ENCODE measurements at regions not wholly inside any gene's neighbourhood (a gene's known extent, or its start where the extent isn't known, plus 50 kb on each side); places are given as distances from the start of the nearest gene placed in this dataset.
"Not testable (repeated sequence)": the region's sequence is repeated elsewhere in the genome, so short reads cannot be mapped to it uniquely, and the experiment has no call there.

- DNase-seq: no peak
- H3K9me3 Mint-ChIP-seq: peaks cover 30% of the 10 kb centered on the region
- no peaks in the 10 kb centered on the region for H3K4me1 Mint-ChIP-seq
- TF ChIP-seq CTCF (IDR thresholded peaks at IDR 0.05): no peak
- no peak overlapping the region for H3K27ac Mint-ChIP-seq
- H3K27me3 Mint-ChIP-seq (ENCODE audit: low read depth, poor library complexity): peaks cover 5% of the 10 kb centered on the region
- no peaks in the 10 kb centered on the region for H3K36me3 Mint-ChIP-seq (ENCODE audit: low read depth)
- H3K4me3 Mint-ChIP-seq: no peak overlapping the region
Measured at GRCh38 chrX:83588409-83588808, 80.3 kb downstream of the POU3F4 start.

- no peaks in the 10 kb centered on the region for H3K4me1 Mint-ChIP-seq
- TF ChIP-seq CTCF (IDR thresholded peaks at IDR 0.05): no peak
- peaks cover 2% of the 10 kb centered on the region for H3K27me3 Mint-ChIP-seq (ENCODE audit: low read depth, poor library complexity)
- H3K4me3 Mint-ChIP-seq: no peak overlapping the region
- peaks cover 11% of the 10 kb centered on the region for H3K9me3 Mint-ChIP-seq
- no peak overlapping the region for H3K27ac Mint-ChIP-seq
- no peak for DNase-seq
- no peaks in the 10 kb centered on the region for H3K36me3 Mint-ChIP-seq (ENCODE audit: low read depth)
Measured at GRCh38 chrX:83593634-83594294, 85.7 kb downstream of the POU3F4 start.

GRCh38 chrX:83630662-83631061 is 122.6 kb downstream of the POU3F4 start:
- H3K4me3 Mint-ChIP-seq: no peak overlapping the region
- H3K27ac Mint-ChIP-seq: no peak overlapping the region
- H3K36me3 Mint-ChIP-seq (ENCODE audit: low read depth): no peaks in the 10 kb centered on the region
- peaks cover 44% of the 10 kb centered on the region for H3K9me3 Mint-ChIP-seq
- H3K27me3 Mint-ChIP-seq (ENCODE audit: low read depth, poor library complexity): no peaks in the 10 kb centered on the region
- DNase-seq: no peak
- H3K4me1 Mint-ChIP-seq: no peaks in the 10 kb centered on the region
- TF ChIP-seq CTCF (IDR thresholded peaks at IDR 0.05): no peak

- H3K27ac Mint-ChIP-seq; H3K27me3 Mint-ChIP-seq (ENCODE audit: low read depth, poor library complexity); H3K4me3 Mint-ChIP-seq; DNase-seq; H3K4me1 Mint-ChIP-seq; H3K36me3 Mint-ChIP-seq (ENCODE audit: low read depth): not testable (repeated sequence)
- peaks cover 68% of the 10 kb centered on the region for H3K9me3 Mint-ChIP-seq
Measured at GRCh38 chrX:83649706-83650105, 141.6 kb downstream of the POU3F4 start.

- TF ChIP-seq CTCF (IDR thresholded peaks at IDR 0.05): no peak
- Mint-ChIP-seq H3K36me3 (ENCODE audit: low read depth) (no peaks in the 10 kb centered on the region), H3K4me1 (no peaks in the 10 kb centered on the region), H3K27ac (no peak overlapping the region), H3K4me3 (no peak overlapping the region), H3K9me3 (peaks cover 64% of the 10 kb centered on the region), H3K27me3 (ENCODE audit: low read depth, poor library complexity) (no peaks in the 10 kb centered on the region)
- DNase-seq: no peak
Measured at GRCh38 chrX:83658731-83659130, 150.6 kb downstream of the POU3F4 start.
